ENCODE measurements at regions not wholly inside any gene's neighbourhood (a gene's known extent, or its start where the extent isn't known, plus 50 kb on each side); places are given as distances from the start of the nearest gene placed in this dataset.

DNA sequence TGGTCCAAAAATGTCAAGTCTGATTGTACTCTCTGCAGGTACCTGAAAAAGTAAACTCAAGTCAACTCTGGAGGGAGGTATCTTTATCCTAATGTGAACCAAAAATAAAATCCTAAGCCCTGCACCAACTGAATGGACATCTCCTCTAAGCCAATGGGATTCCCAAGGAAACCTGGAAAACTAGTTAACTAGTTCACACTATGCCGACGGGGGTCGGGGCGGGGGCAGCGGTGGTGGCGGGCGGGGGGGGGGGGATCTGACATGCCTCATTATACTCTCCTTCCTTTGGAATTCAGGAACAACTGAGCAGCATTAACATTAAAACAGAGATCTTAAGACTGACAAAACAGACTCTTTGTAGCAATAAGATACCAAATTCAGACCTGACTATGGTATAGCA, 452.6 kb upstream of the CAMK1G start:
- TF ChIP-seq, protein P1, sequence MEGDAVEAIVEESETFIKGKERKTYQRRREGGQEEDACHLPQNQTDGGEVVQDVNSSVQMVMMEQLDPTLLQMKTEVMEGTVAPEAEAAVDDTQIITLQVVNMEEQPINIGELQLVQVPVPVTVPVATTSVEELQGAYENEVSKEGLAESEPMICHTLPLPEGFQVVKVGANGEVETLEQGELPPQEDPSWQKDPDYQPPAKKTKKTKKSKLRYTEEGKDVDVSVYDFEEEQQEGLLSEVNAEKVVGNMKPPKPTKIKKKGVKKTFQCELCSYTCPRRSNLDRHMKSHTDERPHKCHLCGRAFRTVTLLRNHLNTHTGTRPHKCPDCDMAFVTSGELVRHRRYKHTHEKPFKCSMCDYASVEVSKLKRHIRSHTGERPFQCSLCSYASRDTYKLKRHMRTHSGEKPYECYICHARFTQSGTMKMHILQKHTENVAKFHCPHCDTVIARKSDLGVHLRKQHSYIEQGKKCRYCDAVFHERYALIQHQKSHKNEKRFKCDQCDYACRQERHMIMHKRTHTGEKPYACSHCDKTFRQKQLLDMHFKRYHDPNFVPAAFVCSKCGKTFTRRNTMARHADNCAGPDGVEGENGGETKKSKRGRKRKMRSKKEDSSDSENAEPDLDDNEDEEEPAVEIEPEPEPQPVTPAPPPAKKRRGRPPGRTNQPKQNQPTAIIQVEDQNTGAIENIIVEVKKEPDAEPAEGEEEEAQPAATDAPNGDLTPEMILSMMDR (IDR thresholded peaks at IDR 0.05; ENCODE audit: low read length, missing control alignments), result no peak

DNA sequence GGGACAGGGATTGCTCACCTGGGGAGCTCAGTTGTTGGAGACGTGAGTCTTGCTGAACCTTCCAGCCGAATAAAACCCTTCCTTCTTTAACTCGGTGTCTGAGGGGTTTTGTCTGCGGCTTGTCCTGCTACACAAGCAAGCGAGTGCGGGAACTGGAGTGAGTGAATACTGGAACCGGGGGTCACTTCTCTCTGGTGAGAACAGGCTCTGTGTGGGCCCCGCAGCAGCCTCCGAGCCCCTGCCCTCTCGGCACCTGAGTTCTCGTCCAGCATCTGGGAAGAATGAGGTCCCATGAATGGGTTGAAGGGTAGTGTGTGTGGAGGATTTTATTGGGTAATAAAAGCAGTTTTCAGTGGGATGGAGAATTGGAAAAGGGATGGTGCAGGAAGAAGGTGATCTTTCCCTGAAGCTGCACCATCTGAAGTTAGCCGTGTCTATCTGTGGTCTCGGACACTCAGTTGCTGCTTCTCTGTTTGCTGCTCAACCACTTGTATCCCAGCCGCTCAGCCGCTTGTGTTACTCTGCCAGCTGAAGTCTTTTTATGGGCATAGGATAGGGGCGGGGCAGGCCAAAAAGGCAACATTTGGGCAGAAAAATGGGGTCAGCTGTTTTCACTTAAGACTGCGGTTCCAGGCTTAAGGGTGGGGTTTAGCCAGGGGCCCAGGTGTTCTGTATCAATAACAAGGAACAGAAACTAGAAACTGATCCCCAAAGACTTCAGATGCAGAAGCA, 450.6 kb upstream of the CAMK1G start:
- no peak overlapping the region for H3K4me3 ChIP-seq (replicated peaks; ENCODE audit: low read depth, low read length)
- no peak for DNase-seq (ENCODE audit: low read depth)
- TF ChIP-seq, protein P1 (IDR thresholded peaks at IDR 0.05; ENCODE audit: low read length, missing control alignments), result no peak

More for the DNA sequence above, 452.6 kb upstream of the CAMK1G start:
- no peak overlapping the region for H3K4me3 ChIP-seq (replicated peaks; ENCODE audit: low read depth, low read length)
- DNase-seq (ENCODE audit: low read depth), result no peak

DNA sequence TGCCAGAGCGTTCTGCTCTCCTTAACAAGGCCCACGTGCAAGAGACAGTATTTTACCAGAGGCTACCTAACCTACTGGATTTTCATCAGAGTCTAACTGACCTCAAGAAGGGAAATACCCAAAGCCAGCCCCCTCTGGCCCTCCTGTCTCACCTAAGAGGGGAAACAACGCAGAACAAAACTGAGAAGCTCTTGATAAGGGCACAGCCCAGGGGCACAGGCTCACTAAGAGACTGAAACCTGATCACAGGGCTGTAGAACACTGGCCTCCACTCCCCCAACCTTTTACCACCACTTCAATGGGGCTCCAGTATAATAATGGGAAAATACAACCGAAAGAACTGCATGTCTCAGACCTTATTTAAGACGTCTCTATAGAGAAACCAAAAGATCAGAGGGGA, 449.5 kb upstream of the CAMK1G start:
- TF ChIP-seq, protein P1 (IDR thresholded peaks at IDR 0.05; ENCODE audit: low read length, missing control alignments), result no peak
- no peak for DNase-seq (ENCODE audit: low read depth)
- no peak overlapping the region for H3K4me3 ChIP-seq (replicated peaks; ENCODE audit: low read depth, low read length)

DNA sequence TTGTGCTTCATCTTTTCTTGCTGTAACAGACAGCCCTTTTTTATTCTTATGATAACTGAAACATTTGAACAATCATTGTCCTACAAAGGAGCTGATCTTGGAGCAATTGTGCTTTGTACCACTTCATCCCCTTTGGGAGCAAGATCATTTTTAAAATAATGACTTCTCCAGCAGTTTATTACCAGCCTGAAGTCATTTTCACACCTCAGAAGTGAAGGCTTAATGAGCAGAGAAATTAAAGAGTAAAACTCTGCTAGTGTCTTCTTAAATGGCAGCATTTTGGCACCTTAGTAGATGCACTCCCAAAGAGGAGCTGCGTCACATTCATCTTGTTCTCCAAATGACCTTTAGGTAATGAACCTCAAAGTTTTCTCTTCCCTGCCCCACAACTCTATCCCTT, 439.6 kb upstream of the CAMK1G start:
- no peak overlapping the region for H3K4me3 ChIP-seq (replicated peaks; ENCODE audit: low read depth, low read length)
- TF ChIP-seq, protein P1 (IDR thresholded peaks at IDR 0.05; ENCODE audit: low read length, missing control alignments), result no peak
- DNase-seq (ENCODE audit: low read depth), result no peak

DNA sequence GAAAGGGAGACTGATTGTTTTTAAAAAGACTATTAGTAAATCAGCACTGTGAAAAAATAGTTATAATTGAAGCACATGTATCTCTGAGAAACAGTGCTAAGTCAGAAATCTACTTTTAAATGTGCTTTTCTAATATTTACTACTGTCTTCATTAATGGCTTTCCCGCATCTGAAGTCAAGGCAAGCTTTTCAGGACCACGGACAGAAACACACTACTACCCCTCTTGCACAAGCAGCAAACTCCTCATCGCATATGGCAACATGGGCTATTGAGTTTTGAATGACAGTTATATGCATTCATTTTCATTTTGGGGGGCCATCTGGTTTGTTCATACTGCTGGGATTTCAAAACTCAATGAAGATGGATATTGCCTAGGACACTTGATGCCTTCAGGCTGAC, 433.4 kb upstream of the CAMK1G start:
- TF ChIP-seq, protein P1 (IDR thresholded peaks at IDR 0.05; ENCODE audit: low read length, missing control alignments), result no peak
- peak; percentile 57 for DNase-seq (ENCODE audit: low read depth)

DNA sequence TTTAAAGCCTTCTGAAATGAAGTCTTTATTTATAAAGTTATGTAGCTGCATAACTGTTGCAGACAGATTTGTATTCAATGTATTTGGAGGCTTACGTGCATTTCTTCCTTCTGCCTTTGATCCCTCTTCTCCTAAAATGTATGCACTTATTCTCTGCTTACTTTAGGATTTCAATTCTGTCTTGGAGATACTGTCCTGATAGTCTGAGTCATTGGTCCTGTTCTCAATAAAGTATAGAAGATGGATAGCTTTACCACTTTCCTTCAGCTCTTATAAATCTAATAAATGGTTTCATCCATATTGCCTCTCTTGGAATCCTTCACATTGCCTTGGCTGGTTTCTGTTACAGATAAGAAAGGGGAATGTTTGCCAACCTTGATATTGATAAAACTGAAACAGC, 430.1 kb upstream of the CAMK1G start:
- H3K4me3 ChIP-seq (replicated peaks; ENCODE audit: low read depth, low read length), result no peak overlapping the region
- no peak for DNase-seq (ENCODE audit: low read depth)
- TF ChIP-seq, protein P1 (IDR thresholded peaks at IDR 0.05; ENCODE audit: low read length, missing control alignments), result no peak

More for the DNA sequence above, 433.4 kb upstream of the CAMK1G start:
- no peak overlapping the region for H3K4me3 ChIP-seq (replicated peaks; ENCODE audit: low read depth, low read length)

DNA sequence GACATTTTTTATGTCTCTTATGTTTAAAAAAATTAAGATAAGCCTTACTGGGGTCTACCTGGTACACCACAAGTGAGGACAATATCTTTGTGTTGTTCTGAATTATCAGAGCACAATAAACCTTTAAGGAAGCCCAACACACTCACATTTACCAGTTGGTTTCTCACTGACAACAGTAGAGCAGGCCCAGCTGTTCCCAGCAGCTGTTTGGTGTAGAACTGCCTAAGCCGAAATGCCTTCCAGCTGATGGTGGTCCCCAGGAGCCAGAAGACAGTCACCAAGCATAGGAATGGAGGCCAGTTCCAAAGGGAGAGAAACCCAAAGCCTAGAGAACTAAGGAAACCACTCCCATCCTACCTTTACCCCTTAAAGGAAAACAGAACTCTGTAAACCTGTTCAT, 428.6 kb upstream of the CAMK1G start:
- TF ChIP-seq, protein P1 (IDR thresholded peaks at IDR 0.05; ENCODE audit: low read length, missing control alignments), result no peak
- no peak overlapping the region for H3K4me3 ChIP-seq (replicated peaks; ENCODE audit: low read depth, low read length)
- DNase-seq (ENCODE audit: low read depth), result no peak

All from fibroblast of pulmonary artery (primary cell).